HG03442 (cell line): ENCODE measurements at regions not wholly inside any gene's neighbourhood (a gene's known extent, or its start where the extent isn't known, plus 50 kb on each side); places are given as distances from the start of the nearest gene placed in this dataset.
"Not testable (repeated sequence)": the region's sequence is repeated elsewhere in the genome, so short reads cannot be mapped to it uniquely, and the experiment has no call there.

Experiments used
- ATAC-seq: cut with Tn5 transposase; IDR thresholded peaks from one replicate; pipeline ENCODE4 v1.9.1; 2021; ENCODE audit warnings: mild to moderate bottlenecking, moderate library complexity; ENCODE audit not compliant: unreplicated experiment

- no peak for ATAC-seq
These were observed 269.7 kb downstream of the ISL1 start for GRCh38 chr5:51652980-51653379.

GRCh38 chr5:51657340-51658240, 274.3 kb downstream of the ISL1 start:
- ATAC-seq, result no peak

GRCh38 chr5:51661646-51662265, 278.5 kb downstream of the ISL1 start:
- no peak for ATAC-seq

GRCh38 chr5:51664491-51665250, 281.4 kb downstream of the ISL1 start:
- no peak for ATAC-seq

GRCh38 chr5:51665251-51665593, 282.0 kb downstream of the ISL1 start:
- ATAC-seq, result no peak

- no peak for ATAC-seq
These were observed 285.8 kb downstream of the ISL1 start for GRCh38 chr5:51669095-51669494.

- no peak for ATAC-seq
These were observed 295.1 kb downstream of the ISL1 start for GRCh38 chr5:51678330-51678729.

- no peak for ATAC-seq
These were observed 296.0 kb downstream of the ISL1 start for GRCh38 chr5:51679286-51679685.

GRCh38 chr5:51684794-51685355, 301.6 kb downstream of the ISL1 start:
- ATAC-seq, result no peak

GRCh38 chr5:51685419-51685818, 302.2 kb downstream of the ISL1 start:
- no peak for ATAC-seq

- no peak for ATAC-seq
These were observed 303.4 kb downstream of the ISL1 start for GRCh38 chr5:51686622-51687021.

- ATAC-seq, result no peak
These were observed 308.4 kb downstream of the ISL1 start for GRCh38 chr5:51691538-51692079.

- no peak for ATAC-seq
These were observed 311.6 kb downstream of the ISL1 start for GRCh38 chr5:51694826-51695225.

- ATAC-seq, result no peak
These were observed 312.9 kb downstream of the ISL1 start for GRCh38 chr5:51696122-51696521.

- not testable (repeated sequence) for ATAC-seq
These were observed 318.8 kb downstream of the ISL1 start for GRCh38 chr5:51702046-51702445.

GRCh38 chr5:51712201-51712600, 329.0 kb downstream of the ISL1 start:
- no peak for ATAC-seq

- ATAC-seq, result not testable (repeated sequence)
These were observed 332.2 kb downstream of the ISL1 start for GRCh38 chr5:51715445-51715844.

GRCh38 chr5:51731421-51732029, 348.3 kb downstream of the ISL1 start:
- no peak for ATAC-seq

GRCh38 chr5:51732304-51732703, 349.1 kb downstream of the ISL1 start:
- ATAC-seq, result no peak

- ATAC-seq, result no peak
These were observed 351.4 kb downstream of the ISL1 start for GRCh38 chr5:51734677-51735076.

GRCh38 chr5:51746023-51746422, 362.8 kb downstream of the ISL1 start:
- no peak for ATAC-seq
